HEK293 (cell line): ENCODE measurements at regions not wholly inside any gene's neighbourhood (a gene's known extent, or its start where the extent isn't known, plus 50 kb on each side); places are given as distances from the start of the nearest gene placed in this dataset.

ENCODE experiments used
- CTCF ChIA-PET: fragments of 350-600 bp; formaldehyde crosslinking; extraction: SDS; loops from one replicate; lab custom pipeline; 2021; ENCODE audit warnings: antibody characterized with exemption; lab: Yijun Ruan, JAX
- POLR2A ChIA-PET: fragments of 300-600 bp; formaldehyde crosslinking; extraction: SDS; loops from one replicate; lab custom pipeline; 2020; ENCODE audit warnings: antibody characterized with exemption, inconsistent platforms; lab: Yijun Ruan, JAX
- H3K27ac ChIP-seq: fragments of 200-500 bp; sonication (Bioruptor generic); 2 replicates; pipeline ENCODE4 v1.5.1; 2014; ENCODE audit warnings: low read depth, low read length, control low read depth, inconsistent platforms; ENCODE audit errors: extremely low read depth
- H3K36me3 ChIP-seq, 2 experiments: fragments of 200-500 bp in 1 of 2; sonication (Bioruptor generic) in 1 of 2; 1 replicate in 1 of 2; 2 replicates in 1 of 2; pipeline ENCODE4 v1.5.1; 2014 to 2017; ENCODE audit warnings: inconsistent platforms in 2 of 2, low read length in 2 of 2; ENCODE audit not compliant: control insufficient read depth in 2 of 2, insufficient read depth in 1 of 2
- H3K4me1 ChIP-seq: fragments of 200-500 bp; sonication (Bioruptor generic); 2 replicates; pipeline ENCODE4 v1.5.1; 2014; ENCODE audit warnings: mild to moderate bottlenecking, low read length, inconsistent platforms; ENCODE audit not compliant: control insufficient read depth, insufficient read depth
- H3K4me3 ChIP-seq: 2 replicates; pipeline ENCODE4 v1.5.1; 2011; ENCODE audit warnings: low read depth, mild to moderate bottlenecking, control low read depth, low read length, moderate library complexity
- H3K9me3 ChIP-seq: fragments of 200-500 bp; sonication (Bioruptor generic); 2 replicates; pipeline ENCODE4 v1.5.1; 2014; ENCODE audit warnings: low read depth, low read length, inconsistent platforms; ENCODE audit not compliant: control insufficient read depth, insufficient read depth
- SETDB1 ChIP-seq: IDR thresholded peaks from one replicate; pipeline ENCODE4 v1.6.1; 2017; ENCODE audit warnings: mild to moderate bottlenecking, low read length, moderate library complexity, mixed read lengths; ENCODE audit not compliant: insufficient read length
- SP3 ChIP-seq: fragments of 450-650 bp; formaldehyde crosslinking; IDR thresholded peaks from 2 replicates; pipeline ENCODE4 v1.5.1; 2016; ENCODE audit warnings: missing biosample characterization, missing genetic modification characterization
- ZBTB8A ChIP-seq: fragments of 450-650 bp; formaldehyde crosslinking; IDR thresholded peaks from 2 replicates; pipeline ENCODE4 v1.5.1; 2016; ENCODE audit warnings: missing biosample characterization, missing genetic modification characterization
- ZEB2 ChIP-seq: fragments of 450-650 bp; formaldehyde crosslinking; IDR thresholded peaks from 2 replicates; pipeline ENCODE4 v1.5.1; 2016; ENCODE audit warnings: missing biosample characterization, missing genetic modification characterization
- ZFP69B ChIP-seq: fragments of 450-650 bp; formaldehyde crosslinking; IDR thresholded peaks from 2 replicates; pipeline ENCODE4 v1.5.1; 2016; ENCODE audit warnings: missing biosample characterization, missing genetic modification characterization
- ZNF112 ChIP-seq: fragments of 450-650 bp; formaldehyde crosslinking; IDR thresholded peaks from 2 replicates; pipeline ENCODE4 v1.5.0; 2017; ENCODE audit warnings: missing biosample characterization, missing genetic modification characterization
- ZNF221 ChIP-seq: fragments of 450-650 bp; formaldehyde crosslinking; IDR thresholded peaks from 2 replicates; pipeline ENCODE4 v1.5.1; 2017; ENCODE audit warnings: missing biosample characterization, missing genetic modification characterization, borderline replicate concordance
- ZNF404 ChIP-seq: fragments of 450-650 bp; formaldehyde crosslinking; IDR thresholded peaks from 2 replicates; pipeline ENCODE4 v1.5.1; 2017; ENCODE audit warnings: missing biosample characterization, missing genetic modification characterization
- ZNF416 ChIP-seq: fragments of 450-650 bp; formaldehyde crosslinking; IDR thresholded peaks from 2 replicates; pipeline ENCODE4 v1.5.1; 2016; ENCODE audit warnings: missing biosample characterization, missing genetic modification characterization
- ZNF510 ChIP-seq: fragments of 450-650 bp; formaldehyde crosslinking; IDR thresholded peaks from 2 replicates; pipeline ENCODE4 v1.5.1; 2018; ENCODE audit warnings: mild to moderate bottlenecking, missing genetic modification characterization, missing biosample characterization; ENCODE audit not compliant: insufficient replicate concordance
- ZNF530 ChIP-seq: fragments of 450-650 bp; formaldehyde crosslinking; IDR thresholded peaks from 2 replicates; pipeline ENCODE4 v1.5.1; 2016; ENCODE audit warnings: low read depth, missing biosample characterization, missing genetic modification characterization
- TF ChIP-seq, protein P1 (sequence below): fragments of 450-650 bp; formaldehyde crosslinking; IDR thresholded peaks from 2 replicates; pipeline ENCODE4 v1.5.1; 2016; ENCODE audit warnings: missing biosample characterization, missing genetic modification characterization
- TF ChIP-seq, protein P2 (sequence below): fragments of 450-650 bp; formaldehyde crosslinking; IDR thresholded peaks from 2 replicates; pipeline ENCODE4 v1.5.1; 2017; ENCODE audit warnings: missing biosample characterization, missing genetic modification characterization
- TF ChIP-seq, protein P3 (sequence below): fragments of 450-650 bp; formaldehyde crosslinking; IDR thresholded peaks from 2 replicates; pipeline ENCODE4 v1.5.1; 2016; ENCODE audit warnings: missing biosample characterization, missing genetic modification characterization, borderline replicate concordance
- TF ChIP-seq, protein P4 (sequence below): IDR thresholded peaks from 2 replicates; pipeline ENCODE4 v1.6.1; 2011; ENCODE audit warnings: mild to moderate bottlenecking, low read depth, low read length, borderline replicate concordance
- TF ChIP-seq, protein P5 (sequence below): fragments of 450-650 bp; formaldehyde crosslinking; IDR thresholded peaks from 2 replicates; pipeline ENCODE4 v1.5.1; 2016; ENCODE audit warnings: missing biosample characterization, missing genetic modification characterization
- TF ChIP-seq, protein P6 (sequence below): fragments of 450-650 bp; formaldehyde crosslinking; IDR thresholded peaks from 2 replicates; pipeline ENCODE4 v1.5.1; 2017; ENCODE audit warnings: missing biosample characterization, missing genetic modification characterization
- TF ChIP-seq, protein P7 (sequence below): fragments of 450-650 bp; formaldehyde crosslinking; IDR thresholded peaks from 2 replicates; pipeline ENCODE4 v1.5.1; 2016; ENCODE audit warnings: missing biosample characterization, missing genetic modification characterization

DNA sequence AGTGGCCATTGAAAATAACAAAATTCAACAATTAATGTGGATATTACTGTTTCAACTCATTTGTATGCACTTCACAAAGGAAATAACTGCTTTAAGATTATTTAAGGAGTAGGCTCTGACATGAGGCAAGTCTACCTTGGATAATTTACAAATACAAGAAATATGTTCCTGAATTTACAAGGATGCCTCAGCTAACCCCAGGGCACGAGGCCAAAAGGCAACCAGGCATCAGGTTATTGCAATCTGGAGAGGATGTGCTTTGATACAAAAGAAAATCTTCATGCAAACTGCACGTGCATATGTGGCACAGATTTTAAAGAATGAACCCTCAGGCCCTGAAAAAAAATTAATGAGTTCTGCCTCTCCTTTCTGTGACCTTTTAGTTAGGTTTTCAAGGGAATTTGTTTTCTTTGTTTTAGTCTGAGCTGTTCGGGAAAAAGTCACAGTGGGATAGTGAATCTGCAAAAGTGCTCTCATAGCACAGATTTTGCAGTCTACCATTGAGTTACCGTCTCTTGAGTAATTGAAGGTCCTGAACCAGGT lies 1304.2 kb upstream of the ADGRL4 start:
- H3K4me3 ChIP-seq: no peak overlapping the region
- TF ChIP-seq ZNF221 (tag by site-specific recombination): no peak
- TF ChIP-seq ZEB2 (tag by site-specific recombination): no peak
- TF ChIP-seq, protein P1, sequence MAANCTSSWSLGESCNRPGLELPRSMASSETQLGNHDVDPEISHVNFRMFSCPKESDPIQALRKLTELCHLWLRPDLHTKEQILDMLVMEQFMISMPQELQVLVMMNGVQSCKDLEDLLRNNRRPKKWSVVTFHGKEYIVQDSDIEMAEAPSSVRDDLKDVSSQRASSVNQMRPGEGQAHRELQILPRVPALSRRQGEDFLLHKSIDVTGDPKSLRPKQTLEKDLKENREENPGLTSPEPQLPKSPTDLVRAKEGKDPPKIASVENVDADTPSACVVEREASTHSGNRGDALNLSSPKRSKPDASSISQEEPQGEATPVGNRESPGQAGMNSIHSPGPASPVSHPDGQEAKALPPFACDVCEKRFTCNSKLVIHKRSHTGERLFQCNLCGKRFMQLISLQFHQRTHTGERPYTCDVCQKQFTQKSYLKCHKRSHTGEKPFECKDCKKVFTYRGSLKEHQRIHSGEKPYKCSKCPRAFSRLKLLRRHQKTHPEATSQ: no peak
- TF ChIP-seq, protein P2, sequence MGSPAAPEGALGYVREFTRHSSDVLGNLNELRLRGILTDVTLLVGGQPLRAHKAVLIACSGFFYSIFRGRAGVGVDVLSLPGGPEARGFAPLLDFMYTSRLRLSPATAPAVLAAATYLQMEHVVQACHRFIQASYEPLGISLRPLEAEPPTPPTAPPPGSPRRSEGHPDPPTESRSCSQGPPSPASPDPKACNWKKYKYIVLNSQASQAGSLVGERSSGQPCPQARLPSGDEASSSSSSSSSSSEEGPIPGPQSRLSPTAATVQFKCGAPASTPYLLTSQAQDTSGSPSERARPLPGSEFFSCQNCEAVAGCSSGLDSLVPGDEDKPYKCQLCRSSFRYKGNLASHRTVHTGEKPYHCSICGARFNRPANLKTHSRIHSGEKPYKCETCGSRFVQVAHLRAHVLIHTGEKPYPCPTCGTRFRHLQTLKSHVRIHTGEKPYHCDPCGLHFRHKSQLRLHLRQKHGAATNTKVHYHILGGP: no peak
- TF ChIP-seq, protein P3, sequence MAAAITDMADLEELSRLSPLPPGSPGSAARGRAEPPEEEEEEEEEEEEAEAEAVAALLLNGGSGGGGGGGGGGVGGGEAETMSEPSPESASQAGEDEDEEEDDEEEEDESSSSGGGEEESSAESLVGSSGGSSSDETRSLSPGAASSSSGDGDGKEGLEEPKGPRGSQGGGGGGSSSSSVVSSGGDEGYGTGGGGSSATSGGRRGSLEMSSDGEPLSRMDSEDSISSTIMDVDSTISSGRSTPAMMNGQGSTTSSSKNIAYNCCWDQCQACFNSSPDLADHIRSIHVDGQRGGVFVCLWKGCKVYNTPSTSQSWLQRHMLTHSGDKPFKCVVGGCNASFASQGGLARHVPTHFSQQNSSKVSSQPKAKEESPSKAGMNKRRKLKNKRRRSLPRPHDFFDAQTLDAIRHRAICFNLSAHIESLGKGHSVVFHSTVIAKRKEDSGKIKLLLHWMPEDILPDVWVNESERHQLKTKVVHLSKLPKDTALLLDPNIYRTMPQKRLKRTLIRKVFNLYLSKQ (tag by site-specific recombination): no peak
- TF ChIP-seq SETDB1: no peak
- no peak for TF ChIP-seq ZNF416 (tag by site-specific recombination)
- ChIA-PET POLR2A (no interaction called here), CTCF (no interaction called here)
- H3K9me3 ChIP-seq: no peaks in the 10 kb centered on the region
- no peaks in the 10 kb centered on the region for H3K36me3 ChIP-seq
- H3K4me1 ChIP-seq: no peaks in the 10 kb centered on the region
- no peak overlapping the region for H3K27ac ChIP-seq

DNA sequence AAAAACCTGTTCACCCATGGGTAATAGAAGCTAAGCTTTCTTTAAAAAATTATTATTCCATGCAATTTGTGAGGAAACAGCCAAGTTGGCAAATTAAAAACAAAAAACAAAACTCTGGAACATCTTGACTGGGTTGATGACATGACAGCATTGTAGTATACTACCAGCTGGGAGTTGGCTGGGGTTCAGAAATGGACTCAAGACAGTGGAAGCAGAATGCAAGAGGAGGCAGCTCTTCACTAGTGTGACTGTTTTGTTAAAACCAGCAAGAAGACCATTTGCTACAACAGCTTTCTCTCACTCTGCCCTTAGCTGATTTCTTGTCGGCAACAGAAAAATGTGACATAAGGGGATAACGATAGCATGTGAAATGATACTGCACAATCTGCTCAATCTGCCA lies 1298.9 kb upstream of the ADGRL4 start:
- H3K36me3 ChIP-seq: no peaks in the 10 kb centered on the region
- H3K4me1 ChIP-seq: no peaks in the 10 kb centered on the region
- no peaks in the 10 kb centered on the region for H3K9me3 ChIP-seq
- ChIA-PET CTCF (no interaction called here), POLR2A (no interaction called here)
- no peak overlapping the region for H3K27ac ChIP-seq
- H3K4me3 ChIP-seq: no peak overlapping the region
- no peak for TF ChIP-seq ZNF530 (tag by site-specific recombination)
- no peak for TF ChIP-seq SP3 (tag by site-specific recombination)
- TF ChIP-seq ZNF404: no peak
- TF ChIP-seq, protein P4, sequence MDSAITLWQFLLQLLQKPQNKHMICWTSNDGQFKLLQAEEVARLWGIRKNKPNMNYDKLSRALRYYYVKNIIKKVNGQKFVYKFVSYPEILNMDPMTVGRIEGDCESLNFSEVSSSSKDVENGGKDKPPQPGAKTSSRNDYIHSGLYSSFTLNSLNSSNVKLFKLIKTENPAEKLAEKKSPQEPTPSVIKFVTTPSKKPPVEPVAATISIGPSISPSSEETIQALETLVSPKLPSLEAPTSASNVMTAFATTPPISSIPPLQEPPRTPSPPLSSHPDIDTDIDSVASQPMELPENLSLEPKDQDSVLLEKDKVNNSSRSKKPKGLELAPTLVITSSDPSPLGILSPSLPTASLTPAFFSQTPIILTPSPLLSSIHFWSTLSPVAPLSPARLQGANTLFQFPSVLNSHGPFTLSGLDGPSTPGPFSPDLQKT: 0 out of 2 replicates have a peak, but pooled peaks have one; percentile 28

DNA sequence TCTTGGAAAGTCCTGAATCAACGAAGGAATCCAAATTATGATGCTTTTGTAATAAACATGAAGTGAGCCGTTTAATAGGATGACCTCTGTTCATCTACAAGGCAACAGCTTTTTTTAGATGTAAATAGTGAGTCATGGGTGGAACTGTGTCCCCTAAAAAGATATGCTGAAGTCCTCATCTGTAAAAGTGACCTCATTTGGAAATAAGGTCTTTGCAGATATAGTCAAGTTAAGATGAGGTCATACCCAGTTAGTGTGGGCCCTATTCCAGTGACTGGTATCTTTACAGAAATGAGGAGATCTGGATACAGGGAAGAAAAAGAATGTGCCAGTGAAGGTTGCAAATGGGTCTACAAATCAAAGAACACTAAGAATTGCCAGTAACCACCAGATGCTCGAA lies 1287.3 kb upstream of the ADGRL4 start:
- POLR2A ChIA-PET: no interaction called here
- Histone ChIP-seq H3K4me3 (no peak overlapping the region), H3K36me3 (no peaks in the 10 kb centered on the region), H3K9me3 (no peaks in the 10 kb centered on the region), H3K4me1 (no peaks in the 10 kb centered on the region), H3K27ac (no peak overlapping the region)
- CTCF ChIA-PET: no interaction called here
- TF ChIP-seq, protein P5, sequence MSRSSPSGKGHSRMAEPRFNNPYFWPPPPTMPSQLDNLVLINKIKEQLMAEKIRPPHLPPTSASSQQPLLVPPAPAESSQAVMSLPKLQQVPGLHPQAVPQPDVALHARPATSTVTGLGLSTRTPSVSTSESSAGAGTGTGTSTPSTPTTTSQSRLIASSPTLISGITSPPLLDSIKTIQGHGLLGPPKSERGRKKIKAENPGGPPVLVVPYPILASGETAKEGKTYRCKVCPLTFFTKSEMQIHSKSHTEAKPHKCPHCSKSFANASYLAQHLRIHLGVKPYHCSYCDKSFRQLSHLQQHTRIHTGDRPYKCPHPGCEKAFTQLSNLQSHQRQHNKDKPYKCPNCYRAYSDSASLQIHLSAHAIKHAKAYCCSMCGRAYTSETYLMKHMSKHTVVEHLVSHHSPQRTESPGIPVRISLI (tag by site-specific recombination): 0 out of 2 replicates have a peak, but pooled peaks have one; percentile 36
- TF ChIP-seq, protein P6, sequence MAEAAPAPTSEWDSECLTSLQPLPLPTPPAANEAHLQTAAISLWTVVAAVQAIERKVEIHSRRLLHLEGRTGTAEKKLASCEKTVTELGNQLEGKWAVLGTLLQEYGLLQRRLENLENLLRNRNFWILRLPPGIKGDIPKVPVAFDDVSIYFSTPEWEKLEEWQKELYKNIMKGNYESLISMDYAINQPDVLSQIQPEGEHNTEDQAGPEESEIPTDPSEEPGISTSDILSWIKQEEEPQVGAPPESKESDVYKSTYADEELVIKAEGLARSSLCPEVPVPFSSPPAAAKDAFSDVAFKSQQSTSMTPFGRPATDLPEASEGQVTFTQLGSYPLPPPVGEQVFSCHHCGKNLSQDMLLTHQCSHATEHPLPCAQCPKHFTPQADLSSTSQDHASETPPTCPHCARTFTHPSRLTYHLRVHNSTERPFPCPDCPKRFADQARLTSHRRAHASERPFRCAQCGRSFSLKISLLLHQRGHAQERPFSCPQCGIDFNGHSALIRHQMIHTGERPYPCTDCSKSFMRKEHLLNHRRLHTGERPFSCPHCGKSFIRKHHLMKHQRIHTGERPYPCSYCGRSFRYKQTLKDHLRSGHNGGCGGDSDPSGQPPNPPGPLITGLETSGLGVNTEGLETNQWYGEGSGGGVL (tag by site-specific recombination): 0 out of 2 replicates have a peak, but pooled peaks have one; percentile 13
- TF ChIP-seq, protein P7, sequence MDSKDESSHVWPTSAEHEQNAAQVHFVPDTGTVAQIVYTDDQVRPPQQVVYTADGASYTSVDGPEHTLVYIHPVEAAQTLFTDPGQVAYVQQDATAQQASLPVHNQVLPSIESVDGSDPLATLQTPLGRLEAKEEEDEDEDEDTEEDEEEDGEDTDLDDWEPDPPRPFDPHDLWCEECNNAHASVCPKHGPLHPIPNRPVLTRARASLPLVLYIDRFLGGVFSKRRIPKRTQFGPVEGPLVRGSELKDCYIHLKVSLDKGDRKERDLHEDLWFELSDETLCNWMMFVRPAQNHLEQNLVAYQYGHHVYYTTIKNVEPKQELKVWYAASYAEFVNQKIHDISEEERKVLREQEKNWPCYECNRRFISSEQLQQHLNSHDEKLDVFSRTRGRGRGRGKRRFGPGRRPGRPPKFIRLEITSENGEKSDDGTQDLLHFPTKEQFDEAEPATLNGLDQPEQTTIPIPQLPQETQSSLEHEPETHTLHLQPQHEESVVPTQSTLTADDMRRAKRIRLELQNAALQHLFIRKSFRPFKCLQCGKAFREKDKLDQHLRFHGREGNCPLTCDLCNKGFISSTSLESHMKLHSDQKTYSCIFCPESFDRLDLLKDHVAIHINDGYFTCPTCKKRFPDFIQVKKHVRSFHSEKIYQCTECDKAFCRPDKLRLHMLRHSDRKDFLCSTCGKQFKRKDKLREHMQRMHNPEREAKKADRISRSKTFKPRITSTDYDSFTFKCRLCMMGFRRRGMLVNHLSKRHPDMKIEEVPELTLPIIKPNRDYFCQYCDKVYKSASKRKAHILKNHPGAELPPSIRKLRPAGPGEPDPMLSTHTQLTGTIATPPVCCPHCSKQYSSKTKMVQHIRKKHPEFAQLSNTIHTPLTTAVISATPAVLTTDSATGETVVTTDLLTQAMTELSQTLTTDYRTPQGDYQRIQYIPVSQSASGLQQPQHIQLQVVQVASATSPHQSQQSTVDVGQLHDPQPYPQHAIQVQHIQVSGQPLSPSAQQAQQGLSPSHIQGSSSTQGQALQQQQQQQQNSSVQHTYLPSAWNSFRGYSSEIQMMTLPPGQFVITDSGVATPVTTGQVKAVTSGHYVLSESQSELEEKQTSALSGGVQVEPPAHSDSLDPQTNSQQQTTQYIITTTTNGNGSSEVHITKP (tag by site-specific recombination): peak; percentile 51; the same call in 1 of the 2 replicates
- TF ChIP-seq ZEB2 (tag by site-specific recombination): 0 out of 2 replicates have a peak, but pooled peaks have one; percentile 37
- peak; percentile 79; the same call in 1 of the 2 replicates for TF ChIP-seq ZFP69B (tag by site-specific recombination)
- no peak for TF ChIP-seq ZNF510 (tag by site-specific recombination)
- no peak for TF ChIP-seq ZNF112 (tag by site-specific recombination)
- TF ChIP-seq ZBTB8A (tag by site-specific recombination): no peak
